OCI-LY7 (cell line): ENCODE measurements at regions not wholly inside any gene's neighbourhood (a gene's known extent, or its start where the extent isn't known, plus 50 kb on each side); places are given as distances from the start of the nearest gene placed in this dataset.
"Not testable (repeated sequence)": the region's sequence is repeated elsewhere in the genome, so short reads cannot be mapped to it uniquely, and the experiment has no call there.

Experiments used
- BruUV-seq: library from RNA; stranded (reverse); fragments of 400-500 nt; replicated peaks from 2 replicates; lab custom pipeline; 2021; lab: Mats Ljungman, UMichigan
- CTCF ChIA-PET: fragments of 300-600 bp; sonication (Branson Sonifier 250); formaldehyde crosslinking; loops from one replicate; lab custom pipeline; 2022; ENCODE audit warnings: antibody characterized with exemption; ENCODE audit not compliant: unreplicated experiment; lab: Charles Lee
- POLR2A ChIA-PET: fragments of 300-600 bp; sonication (Branson Sonifier 250); formaldehyde crosslinking; loops from one replicate; lab custom pipeline; 2022; ENCODE audit warnings: antibody characterized with exemption; lab: Charles Lee
- DNase-seq: peaks from one replicate; pipeline ENCODE4 v3.0.0-alpha.2; 2015; ENCODE audit warnings: low spot score
- H2AFZ ChIP-seq: fragments of 200-600 bp; sonication (generic), shearing (Covaris generic); 2 replicates; pipeline ENCODE4 v1.6.1; 2014; ENCODE audit warnings: mild to moderate bottlenecking, antibody characterized with exemption, low read length, moderate library complexity
- H3K27ac ChIP-seq: fragments of 200-600 bp; sonication (generic); 2 replicates; pipeline ENCODE4 v1.5.1; 2014; ENCODE audit warnings: mixed run types, low read depth, mild to moderate bottlenecking, moderate library complexity, low read length, inconsistent platforms; ENCODE audit not compliant: poor library complexity, severe bottlenecking
- H3K36me3 ChIP-seq: fragments of 200-600 bp; sonication (generic); 2 replicates; pipeline ENCODE4 v1.6.1; 2014; ENCODE audit warnings: mild to moderate bottlenecking, antibody characterized with exemption, low read length, moderate library complexity, mixed read lengths; ENCODE audit not compliant: insufficient read depth
- H3K4me1 ChIP-seq: fragments of 200-600 bp; sonication (generic); 2 replicates; pipeline ENCODE4 v1.5.1; 2014; ENCODE audit warnings: mild to moderate bottlenecking, low read length; ENCODE audit not compliant: insufficient read depth, poor library complexity, severe bottlenecking
- H3K4me2 ChIP-seq: fragments of 200-600 bp; sonication (generic); 2 replicates; pipeline ENCODE4 v1.6.1; 2014; ENCODE audit warnings: mild to moderate bottlenecking, low read length
- H3K4me3 ChIP-seq: fragments of 200-600 bp; sonication (generic); 2 replicates; pipeline ENCODE4 v1.5.1; 2014; ENCODE audit warnings: mild to moderate bottlenecking, low read depth, low read length; ENCODE audit not compliant: poor library complexity, severe bottlenecking
- H3K79me2 ChIP-seq: fragments of 200-600 bp; sonication (generic); 2 replicates; pipeline ENCODE4 v1.6.1; 2016; ENCODE audit warnings: low read depth, mild to moderate bottlenecking, low read length, moderate library complexity, mixed read lengths; ENCODE audit not compliant: insufficient read depth
- H3K9me2 ChIP-seq: fragments of 200-600 bp; sonication (generic); 2 replicates; pipeline ENCODE4 v1.6.1; 2016; ENCODE audit warnings: mild to moderate bottlenecking, low read length, mixed read lengths; ENCODE audit not compliant: insufficient read depth
- H3K9me3 ChIP-seq: fragments of 200-600 bp; sonication (generic); 2 replicates; pipeline ENCODE4 v1.6.1; 2014; ENCODE audit warnings: mild to moderate bottlenecking, mixed run types, low read length, mixed read lengths
- H4K20me1 ChIP-seq: fragments of 200-600 bp; sonication (generic); 2 replicates; pipeline ENCODE4 v1.6.1; 2014; ENCODE audit warnings: mild to moderate bottlenecking, antibody characterized with exemption, low read length, moderate library complexity, mixed read lengths; ENCODE audit not compliant: insufficient read depth
- EZH2phosphoT487 ChIP-seq: fragments of 200-600 bp; sonication (generic); IDR thresholded peaks from 2 replicates; pipeline ENCODE4 v1.6.1; 2018; ENCODE audit warnings: low read depth, borderline replicate concordance, mild to moderate bottlenecking, mixed run types, antibody characterized with exemption, low read length, moderate library complexity, mixed read lengths
- intact Hi-C: fragments of 100-400 bp; cut with micrococcal nuclease; formaldehyde crosslinking; loops from one replicate; pipeline ENCODE4 v1.10.0; 2022; ENCODE audit not compliant: unreplicated experiment
- TF ChIP-seq, protein P1 (sequence below): fragments of 200-600 bp; sonication (generic); conservative IDR thresholded peaks from 2 replicates; pipeline ENCODE4 v1.5.1; 2014; ENCODE audit warnings: mild to moderate bottlenecking, antibody characterized with exemption, low read length, moderate library complexity, mixed read lengths

DNA sequence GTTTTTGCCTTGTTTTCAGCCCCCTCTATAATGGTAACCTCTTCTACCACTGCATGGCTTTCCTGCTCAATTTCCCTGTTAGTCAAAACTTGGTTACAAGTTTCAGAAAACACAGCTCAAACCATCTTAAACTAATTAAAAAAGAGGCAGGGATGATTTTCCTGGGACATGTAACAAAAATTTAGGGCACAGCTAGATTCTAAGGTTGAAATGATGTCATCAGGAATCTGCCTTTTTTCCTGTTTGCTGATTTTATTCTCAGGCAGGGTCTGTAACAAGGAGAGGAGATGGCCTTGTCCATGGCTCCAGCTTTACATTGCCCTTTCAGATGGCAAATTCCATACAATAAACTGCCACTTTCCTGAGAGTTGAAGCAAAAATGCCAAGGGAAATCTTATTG is 157.9 kb upstream of the CREB1 start:
- DNase-seq, result no peak
- H3K36me3 ChIP-seq, result no peaks in the 10 kb centered on the region
- POLR2A ChIA-PET, result no interaction called here
- H3K4me1 ChIP-seq, result no peaks in the 10 kb centered on the region
- no peak overlapping the region for H3K27ac ChIP-seq
- no peaks in the 10 kb centered on the region for H3K9me2 ChIP-seq
- no peak overlapping the region for H2AFZ ChIP-seq
- H3K4me3 ChIP-seq, result no peak overlapping the region
- BruUV-seq, result no TSS peak
- no peak overlapping the region for H3K4me2 ChIP-seq
- no peak for TF ChIP-seq EZH2phosphoT487
- TF ChIP-seq, protein P1, sequence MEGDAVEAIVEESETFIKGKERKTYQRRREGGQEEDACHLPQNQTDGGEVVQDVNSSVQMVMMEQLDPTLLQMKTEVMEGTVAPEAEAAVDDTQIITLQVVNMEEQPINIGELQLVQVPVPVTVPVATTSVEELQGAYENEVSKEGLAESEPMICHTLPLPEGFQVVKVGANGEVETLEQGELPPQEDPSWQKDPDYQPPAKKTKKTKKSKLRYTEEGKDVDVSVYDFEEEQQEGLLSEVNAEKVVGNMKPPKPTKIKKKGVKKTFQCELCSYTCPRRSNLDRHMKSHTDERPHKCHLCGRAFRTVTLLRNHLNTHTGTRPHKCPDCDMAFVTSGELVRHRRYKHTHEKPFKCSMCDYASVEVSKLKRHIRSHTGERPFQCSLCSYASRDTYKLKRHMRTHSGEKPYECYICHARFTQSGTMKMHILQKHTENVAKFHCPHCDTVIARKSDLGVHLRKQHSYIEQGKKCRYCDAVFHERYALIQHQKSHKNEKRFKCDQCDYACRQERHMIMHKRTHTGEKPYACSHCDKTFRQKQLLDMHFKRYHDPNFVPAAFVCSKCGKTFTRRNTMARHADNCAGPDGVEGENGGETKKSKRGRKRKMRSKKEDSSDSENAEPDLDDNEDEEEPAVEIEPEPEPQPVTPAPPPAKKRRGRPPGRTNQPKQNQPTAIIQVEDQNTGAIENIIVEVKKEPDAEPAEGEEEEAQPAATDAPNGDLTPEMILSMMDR, result no peak
- no peaks in the 10 kb centered on the region for H3K9me3 ChIP-seq
- no peaks in the 10 kb centered on the region for H4K20me1 ChIP-seq
- no peaks in the 10 kb centered on the region for H3K79me2 ChIP-seq
- intact Hi-C loops, result no loop called here
- CTCF ChIA-PET, result no interaction called here

DNA sequence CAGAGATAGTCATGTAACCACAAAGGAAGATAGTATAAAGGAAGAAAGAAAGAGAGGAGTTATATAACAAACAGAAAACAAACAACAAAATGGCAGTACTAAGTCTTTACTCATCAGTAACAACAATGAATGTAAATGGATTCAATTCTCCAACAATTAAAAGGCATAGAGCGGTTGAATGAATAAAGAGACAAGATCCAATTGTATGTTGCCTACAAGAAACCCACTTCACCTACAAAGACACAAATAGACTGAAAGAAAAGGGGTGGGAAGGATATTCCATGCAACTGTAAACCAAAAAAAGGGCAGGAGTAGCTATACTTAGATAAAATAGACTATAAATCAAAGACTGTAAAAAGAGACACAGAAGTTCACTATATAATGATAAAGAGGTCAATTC is 157.3 kb upstream of the CREB1 start:
- no peak overlapping the region for H3K4me3 ChIP-seq
- no peaks in the 10 kb centered on the region for H3K36me3 ChIP-seq
- TF ChIP-seq EZH2phosphoT487, result no peak
- TF ChIP-seq, protein P1, result no peak
- no peaks in the 10 kb centered on the region for H3K9me2 ChIP-seq
- BruUV-seq, result no TSS peak
- DNase-seq, result no peak
- no peak overlapping the region for H2AFZ ChIP-seq
- H3K79me2 ChIP-seq, result no peaks in the 10 kb centered on the region
- H3K4me2 ChIP-seq, result no peak overlapping the region
- intact Hi-C loops, result no loop called here
- H3K27ac ChIP-seq, result no peak overlapping the region
- H3K9me3 ChIP-seq, result no peaks in the 10 kb centered on the region
- H3K4me1 ChIP-seq, result no peaks in the 10 kb centered on the region
- no peaks in the 10 kb centered on the region for H4K20me1 ChIP-seq
- POLR2A ChIA-PET, result no interaction called here
- CTCF ChIA-PET, result no interaction called here

DNA sequence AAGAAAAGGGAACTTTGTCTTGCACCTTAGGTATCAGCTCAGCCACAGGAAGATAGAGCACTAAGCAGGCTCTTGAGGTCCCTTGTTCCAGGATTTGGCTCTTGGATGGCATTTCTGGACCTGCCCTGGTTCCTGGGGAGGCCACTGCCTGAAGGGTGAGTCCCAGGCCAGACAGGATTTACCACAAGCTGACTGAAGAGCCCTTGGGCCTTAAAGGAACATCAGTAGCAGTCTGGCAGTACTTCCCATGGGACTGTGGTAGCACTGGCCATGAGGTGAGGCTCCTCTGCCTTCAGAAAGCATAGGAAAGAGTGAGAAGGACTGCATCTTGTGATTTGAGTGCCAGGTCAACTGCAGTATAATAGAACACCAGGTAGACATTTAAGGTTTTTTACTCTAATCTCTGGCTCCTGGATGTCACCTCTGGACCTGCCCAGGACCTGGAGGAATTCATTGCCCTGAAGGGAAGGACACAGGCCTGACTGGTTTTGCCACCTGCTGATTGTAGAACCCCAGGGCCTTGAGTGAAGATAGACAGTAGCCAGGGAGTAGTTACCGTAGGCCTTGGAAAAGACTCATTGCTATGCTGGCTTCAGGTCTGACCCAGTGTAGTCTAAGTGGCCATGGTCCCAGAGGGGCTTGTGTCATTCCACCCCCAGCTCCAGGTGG is 154.4 kb upstream of the CREB1 start:
- CTCF ChIA-PET, result no interaction called here
- H3K36me3 ChIP-seq, result no peaks in the 10 kb centered on the region
- no TSS peak for BruUV-seq
- no peak for TF ChIP-seq EZH2phosphoT487
- TF ChIP-seq, protein P1, result no peak
- POLR2A ChIA-PET, result no interaction called here
- H4K20me1 ChIP-seq, result no peaks in the 10 kb centered on the region
- H3K4me1 ChIP-seq, result no peaks in the 10 kb centered on the region
- intact Hi-C loops, result no loop called here
- H3K79me2 ChIP-seq, result no peaks in the 10 kb centered on the region
- no peaks in the 10 kb centered on the region for H3K9me2 ChIP-seq
- H3K4me3 ChIP-seq, result no peak overlapping the region
- H3K9me3 ChIP-seq, result no peaks in the 10 kb centered on the region
- no peak overlapping the region for H3K4me2 ChIP-seq
- H3K27ac ChIP-seq, result no peak overlapping the region
- no peak overlapping the region for H2AFZ ChIP-seq
- no peak for DNase-seq

DNA sequence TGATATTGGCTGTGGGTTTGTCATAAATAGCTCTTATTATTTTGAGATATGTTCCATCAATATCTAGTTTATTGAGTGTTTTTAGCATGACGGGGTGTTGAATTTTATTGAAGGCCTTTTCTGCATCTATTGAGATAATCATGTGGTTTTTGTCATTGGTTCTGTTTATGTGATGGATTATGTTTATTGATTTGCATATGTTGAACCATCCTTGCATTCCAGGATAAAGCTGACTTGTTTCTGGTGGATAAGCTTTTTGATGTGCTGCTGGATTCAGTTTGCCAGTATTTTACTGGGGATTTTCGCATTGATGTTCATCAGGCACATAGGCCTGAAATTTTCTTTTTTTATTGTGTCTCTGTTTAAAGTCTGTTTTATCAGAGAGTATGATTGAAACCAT is 151.1 kb upstream of the CREB1 start:
- H3K4me1 ChIP-seq, H3K36me3 ChIP-seq, H3K79me2 ChIP-seq, H3K9me3 ChIP-seq, H3K4me3 ChIP-seq, H2AFZ ChIP-seq, intact Hi-C loops, H3K9me2 ChIP-seq, H4K20me1 ChIP-seq, DNase-seq, CTCF ChIA-PET, POLR2A ChIA-PET, H3K27ac ChIP-seq, BruUV-seq, H3K4me2 ChIP-seq: not testable (repeated sequence)
